ENCODE measurements at regions not wholly inside any gene's neighbourhood (a gene's known extent, or its start where the extent isn't known, plus 50 kb on each side); places are given as distances from the start of the nearest gene placed in this dataset.

GRCh38 chr15:62572797-62573196 lies 407.7 kb upstream of the C2CD4B start:
- TF ChIP-seq CTCF (conservative IDR thresholded peaks at IDR 0.05; ENCODE audit: low read depth, low read length) (no peak), EZH2 (IDR thresholded peaks at IDR 0.05; ENCODE audit: borderline replicate concordance, low read depth, low read length, poor library complexity, severe bottlenecking) (no peak)

Data from A673 (cell line).